ENCODE measurements at regions not wholly inside any gene's neighbourhood (a gene's known extent, or its start where the extent isn't known, plus 50 kb on each side); places are given as distances from the start of the nearest gene placed in this dataset.

DNA sequence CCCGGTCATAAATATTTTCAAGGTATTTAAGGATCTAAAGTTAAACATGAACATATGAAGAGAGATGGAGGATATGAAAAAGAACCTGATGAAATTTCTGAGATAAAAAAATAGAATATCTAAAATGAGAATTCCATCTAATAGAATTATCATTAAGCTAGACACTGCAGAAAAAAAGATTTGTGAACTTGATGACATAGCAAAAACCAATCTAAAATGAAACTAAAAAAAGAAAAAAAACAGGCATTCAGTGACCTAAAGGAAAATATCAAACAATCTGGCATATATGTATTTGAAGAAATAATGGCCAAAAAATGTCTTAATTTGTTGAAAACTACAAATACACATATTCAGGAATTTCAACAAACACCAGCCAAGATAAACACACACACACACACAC is 81.6 kb upstream of the ZC3H12C start:
- TF ChIP-seq, protein P1, sequence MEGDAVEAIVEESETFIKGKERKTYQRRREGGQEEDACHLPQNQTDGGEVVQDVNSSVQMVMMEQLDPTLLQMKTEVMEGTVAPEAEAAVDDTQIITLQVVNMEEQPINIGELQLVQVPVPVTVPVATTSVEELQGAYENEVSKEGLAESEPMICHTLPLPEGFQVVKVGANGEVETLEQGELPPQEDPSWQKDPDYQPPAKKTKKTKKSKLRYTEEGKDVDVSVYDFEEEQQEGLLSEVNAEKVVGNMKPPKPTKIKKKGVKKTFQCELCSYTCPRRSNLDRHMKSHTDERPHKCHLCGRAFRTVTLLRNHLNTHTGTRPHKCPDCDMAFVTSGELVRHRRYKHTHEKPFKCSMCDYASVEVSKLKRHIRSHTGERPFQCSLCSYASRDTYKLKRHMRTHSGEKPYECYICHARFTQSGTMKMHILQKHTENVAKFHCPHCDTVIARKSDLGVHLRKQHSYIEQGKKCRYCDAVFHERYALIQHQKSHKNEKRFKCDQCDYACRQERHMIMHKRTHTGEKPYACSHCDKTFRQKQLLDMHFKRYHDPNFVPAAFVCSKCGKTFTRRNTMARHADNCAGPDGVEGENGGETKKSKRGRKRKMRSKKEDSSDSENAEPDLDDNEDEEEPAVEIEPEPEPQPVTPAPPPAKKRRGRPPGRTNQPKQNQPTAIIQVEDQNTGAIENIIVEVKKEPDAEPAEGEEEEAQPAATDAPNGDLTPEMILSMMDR (IDR thresholded peaks at IDR 0.05): no peak
- no peak for DNase-seq (ENCODE audit: low spot score)
- ATAC-seq (ENCODE audit: low FRiP score): no peak

DNA sequence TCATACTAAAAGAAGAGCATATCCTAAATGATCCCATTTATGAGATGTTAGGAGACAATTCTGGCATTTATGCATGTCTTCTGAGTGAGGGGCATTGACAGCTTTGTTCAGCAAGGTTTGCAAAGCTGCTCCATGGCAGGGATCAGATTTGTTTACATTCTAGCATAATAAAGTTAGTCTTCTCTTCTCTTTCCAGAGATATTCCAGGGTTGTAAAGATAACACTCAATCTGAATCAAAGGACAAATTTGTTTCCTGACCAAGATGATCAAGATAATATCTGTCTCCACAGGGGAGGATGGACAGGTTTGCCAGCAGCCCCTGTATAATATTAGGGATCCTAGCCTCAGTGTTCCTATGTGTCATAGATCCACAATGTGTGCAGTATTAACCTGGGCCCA is 77.5 kb upstream of the ZC3H12C start:
- no peak for ATAC-seq (ENCODE audit: low FRiP score)
- TF ChIP-seq, protein P1 (IDR thresholded peaks at IDR 0.05): no peak
- DNase-seq (ENCODE audit: low spot score): no peak

DNA sequence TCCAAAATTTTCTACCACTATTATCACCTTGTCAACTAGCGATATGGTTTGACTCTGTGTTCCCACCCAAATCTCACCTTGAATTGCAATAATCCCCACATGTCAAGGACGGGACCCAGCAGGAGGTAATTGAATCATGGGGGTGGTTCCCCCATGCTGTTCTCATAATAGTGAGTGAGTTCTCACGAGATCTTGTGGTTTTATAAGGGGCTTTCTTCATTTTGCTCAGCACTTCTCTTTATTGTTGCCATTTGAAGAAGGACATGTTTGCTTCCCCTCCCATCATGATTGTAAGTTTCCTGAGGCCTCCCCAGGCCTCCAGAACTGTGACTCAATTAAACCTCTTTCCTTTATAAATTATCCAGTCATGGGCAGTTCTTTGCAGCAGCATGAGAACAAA is 73.5 kb upstream of the ZC3H12C start:
- DNase-seq (ENCODE audit: low spot score) (no peak), ATAC-seq (ENCODE audit: low FRiP score) (no peak)
- TF ChIP-seq, protein P1 (IDR thresholded peaks at IDR 0.05): no peak

DNA sequence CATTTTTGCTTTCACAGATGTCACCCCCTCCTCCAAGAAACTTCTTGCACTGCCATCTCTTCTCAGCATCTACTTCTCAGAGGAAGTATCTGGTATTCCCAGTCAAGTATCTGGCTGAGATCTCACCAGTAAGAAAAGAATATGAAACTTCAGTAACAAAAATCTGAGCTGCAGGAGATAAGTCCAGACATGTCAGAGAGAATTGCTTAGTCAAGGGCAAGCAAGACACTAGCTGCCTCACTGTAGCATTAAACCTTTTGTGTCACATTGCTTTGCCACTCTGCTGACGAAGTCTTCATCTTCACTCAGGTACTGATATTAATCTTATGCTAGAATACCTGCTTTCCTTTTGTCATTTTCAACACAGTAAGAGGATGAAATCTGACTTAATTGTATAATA is 70.6 kb upstream of the ZC3H12C start:
- TF ChIP-seq, protein P1 (IDR thresholded peaks at IDR 0.05): no peak
- DNase-seq (ENCODE audit: low spot score): no peak

DNA sequence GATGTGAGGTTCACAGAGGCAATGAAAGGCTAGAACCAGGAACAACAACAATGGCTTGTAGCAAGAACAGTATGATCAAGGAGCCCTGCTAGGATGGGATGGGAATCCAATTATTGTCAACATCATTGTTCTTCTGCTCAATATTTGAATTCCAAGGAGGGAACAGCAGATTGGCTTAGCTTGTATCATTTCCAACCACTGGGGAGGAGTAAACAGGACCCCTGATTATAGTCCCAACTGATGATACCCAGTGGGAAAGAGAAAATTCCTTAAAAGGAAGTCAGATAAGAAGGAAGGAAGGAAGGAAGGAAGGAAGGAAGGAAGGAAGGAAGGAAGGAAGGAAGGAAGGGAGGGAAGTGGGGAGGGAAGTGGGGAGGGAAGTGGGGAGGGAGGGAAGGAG is 69.5 kb upstream of the ZC3H12C start:
- ATAC-seq (ENCODE audit: low FRiP score) (no peak), DNase-seq (ENCODE audit: low spot score) (no peak)
- TF ChIP-seq, protein P1 (IDR thresholded peaks at IDR 0.05): no peak

More for the DNA sequence above, 70.6 kb upstream of the ZC3H12C start:
- ATAC-seq (ENCODE audit: low FRiP score): no peak

DNA sequence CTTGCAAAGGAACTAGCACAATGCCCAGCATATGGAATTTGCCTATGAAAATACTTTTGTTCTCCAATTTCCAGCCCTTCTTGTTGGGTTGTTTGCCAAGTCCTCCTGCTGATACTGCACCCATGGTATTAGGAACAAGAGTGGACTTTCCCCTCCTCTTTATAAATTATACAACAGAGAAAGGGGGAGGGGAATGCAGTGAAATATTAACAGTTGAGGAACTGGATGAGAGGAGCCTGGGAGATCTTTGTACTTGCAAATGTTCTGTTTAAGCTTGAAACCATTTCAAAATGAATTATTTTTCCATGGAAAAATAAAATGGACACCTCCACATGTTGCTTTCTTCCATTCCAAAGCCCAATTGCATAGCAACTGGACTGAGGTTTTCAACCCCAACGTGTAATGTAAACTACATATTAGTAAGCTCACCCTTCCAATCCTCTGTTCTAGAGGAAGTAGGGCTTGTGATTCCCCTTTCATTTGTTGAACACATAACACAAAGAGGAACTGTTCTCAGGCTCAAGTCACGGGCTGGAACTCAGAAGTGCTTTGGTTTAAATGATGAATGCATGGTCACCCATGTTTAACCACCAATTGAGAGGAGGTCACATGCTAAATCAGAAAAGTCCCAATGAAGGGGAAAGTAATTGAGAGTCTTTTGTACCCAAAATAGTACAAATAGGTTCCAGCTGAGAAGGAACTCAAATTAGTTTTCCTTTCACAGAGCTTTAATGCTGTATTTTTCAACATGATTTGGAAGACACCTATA is 66.2 kb upstream of the ZC3H12C start:
- DNase-seq (ENCODE audit: low spot score) (no peak), ATAC-seq (ENCODE audit: low FRiP score) (no peak)
- TF ChIP-seq, protein P1 (IDR thresholded peaks at IDR 0.05): no peak

All from omental fat pad (tissue), 3 donors.